MM.1S (cell line): ENCODE measurements at regions not wholly inside any gene's neighbourhood (a gene's known extent, or its start where the extent isn't known, plus 50 kb on each side); places are given as distances from the start of the nearest gene placed in this dataset.

Experiments used
- DNase-seq: peaks from one replicate; pipeline ENCODE4 v3.0.0-alpha.2; 2015
- H2AFZ ChIP-seq: fragments of 300-600 bp; sonication (generic); 2 replicates; pipeline ENCODE4 v1.6.0; 2016; ENCODE audit warnings: antibody characterized with exemption, low read length
- H3F3A ChIP-seq: fragments of 300-600 bp; sonication (generic); 2 replicates; pipeline ENCODE4 v1.6.1; 2016; ENCODE audit warnings: mild to moderate bottlenecking, antibody characterized with exemption, low read length, moderate library complexity, mixed read lengths; ENCODE audit not compliant: insufficient read depth
- H3K27ac ChIP-seq: fragments of 300-600 bp; sonication (generic); 2 replicates; pipeline ENCODE4 v1.5.1; 2016; ENCODE audit warnings: mild to moderate bottlenecking, low read length
- H3K27me3 ChIP-seq: fragments of 300-600 bp; sonication (generic); replicated peaks from 2 replicates; pipeline ENCODE4 v1.6.0; 2016; ENCODE audit warnings: low read length; ENCODE audit not compliant: insufficient read depth
- H3K36me3 ChIP-seq: fragments of 300-600 bp; sonication (generic); replicated peaks from 2 replicates; pipeline ENCODE4 v1.6.1; 2016; ENCODE audit warnings: mild to moderate bottlenecking, low read length, mixed read lengths; ENCODE audit not compliant: insufficient read depth
- H3K4me1 ChIP-seq: fragments of 300-600 bp; sonication (generic); 2 replicates; pipeline ENCODE4 v1.6.1; 2016; ENCODE audit warnings: low read length, mixed read lengths
- H3K4me2 ChIP-seq: fragments of 300-600 bp; sonication (generic); 2 replicates; pipeline ENCODE4 v1.6.0; 2016; ENCODE audit warnings: low read depth, low read length
- H3K4me3 ChIP-seq: fragments of 300-600 bp; sonication (generic); 2 replicates; pipeline ENCODE4 v1.5.1; 2016; ENCODE audit warnings: low read length, mixed read lengths
- H3K79me2 ChIP-seq: fragments of 300-600 bp; sonication (generic); 2 replicates; pipeline ENCODE4 v1.6.1; 2016; ENCODE audit warnings: mixed run types, low read length, mixed read lengths
- H3K9ac ChIP-seq: fragments of 300-600 bp; sonication (generic); 2 replicates; pipeline ENCODE4 v1.6.1; 2016; ENCODE audit warnings: low read length, mixed read lengths
- H3K9me2 ChIP-seq: fragments of 300-600 bp; sonication (generic); replicated peaks from 2 replicates; pipeline ENCODE4 v1.6.1; 2016; ENCODE audit warnings: mild to moderate bottlenecking, low read length, mixed read lengths; ENCODE audit not compliant: insufficient read depth
- H3K9me3 ChIP-seq: fragments of 300-600 bp; sonication (generic); replicated peaks from 2 replicates; pipeline ENCODE4 v1.6.1; 2016; ENCODE audit warnings: mild to moderate bottlenecking, low read length, mixed read lengths; ENCODE audit not compliant: insufficient read depth
- H4K20me1 ChIP-seq: fragments of 300-600 bp; sonication (generic); 2 replicates; pipeline ENCODE4 v1.6.1; 2016; ENCODE audit warnings: mild to moderate bottlenecking, low read length, moderate library complexity, mixed read lengths; ENCODE audit not compliant: insufficient read depth
- CTCF ChIP-seq: fragments of 300-600 bp; sonication (generic); IDR thresholded peaks from 2 replicates; pipeline ENCODE4 v1.5.1; 2016; ENCODE audit warnings: antibody characterized with exemption, low read length, mixed read lengths
- EZH2 ChIP-seq: fragments of 300-600 bp; sonication (generic); optimal IDR thresholded peaks from 2 replicates; pipeline ENCODE3; 2017; ENCODE audit warnings: low read depth, mild to moderate bottlenecking, antibody characterized with exemption, low read length, mixed read lengths
- EZH2phosphoT487 ChIP-seq: fragments of 300-600 bp; sonication (generic); IDR thresholded peaks from 2 replicates; pipeline ENCODE4 v1.6.1; 2018; ENCODE audit warnings: antibody characterized with exemption, low read length

GRCh38 chr11:116500026-116500946 lies 272.5 kb downstream of the BUD13 start:
- H3K79me2 ChIP-seq: no peaks in the 10 kb centered on the region
- no peaks in the 10 kb centered on the region for H3K36me3 ChIP-seq
- no peak overlapping the region for H3K9ac ChIP-seq
- no peak overlapping the region for H3K4me2 ChIP-seq
- H4K20me1 ChIP-seq: no peaks in the 10 kb centered on the region
- H2AFZ ChIP-seq: no peak overlapping the region
- no peak for DNase-seq
- no peaks in the 10 kb centered on the region for H3F3A ChIP-seq
- H3K27ac ChIP-seq: no peak overlapping the region
- no peaks in the 10 kb centered on the region for H3K9me3 ChIP-seq
- TF ChIP-seq EZH2 (no peak), EZH2phosphoT487 (no peak), CTCF (no peak)
- no peaks in the 10 kb centered on the region for H3K9me2 ChIP-seq
- no peaks in the 10 kb centered on the region; the same call in 1 of the 2 replicates for H3K27me3 ChIP-seq
- H3K4me1 ChIP-seq: no peaks in the 10 kb centered on the region
- no peak overlapping the region for H3K4me3 ChIP-seq

GRCh38 chr11:116499396-116500003 lies 273.3 kb downstream of the BUD13 start:
- Histone ChIP-seq H2AFZ (no peak overlapping the region), H3K9me2 (no peaks in the 10 kb centered on the region), H3K4me2 (no peak overlapping the region), H3K4me3 (no peak overlapping the region), H3K79me2 (no peaks in the 10 kb centered on the region), H3K27me3 (no peaks in the 10 kb centered on the region; the same call in 1 of the 2 replicates), H3K36me3 (no peaks in the 10 kb centered on the region), H4K20me1 (no peaks in the 10 kb centered on the region), H3K27ac (no peak overlapping the region), H3K4me1 (no peaks in the 10 kb centered on the region), H3K9me3 (no peaks in the 10 kb centered on the region), H3K9ac (no peak overlapping the region), H3F3A (no peaks in the 10 kb centered on the region)
- no peak for TF ChIP-seq EZH2
- TF ChIP-seq CTCF: peak; percentile 68
- TF ChIP-seq EZH2phosphoT487: no peak
- peak; percentile 77 for DNase-seq

GRCh38 chr11:116498161-116498560 lies 274.6 kb downstream of the BUD13 start:
- Histone ChIP-seq H3K4me3 (no peak overlapping the region), H3K27ac (no peak overlapping the region), H3K9ac (no peak overlapping the region), H3K27me3 (no peaks in the 10 kb centered on the region; the same call in 1 of the 2 replicates), H3K9me3 (no peaks in the 10 kb centered on the region), H3K4me1 (no peaks in the 10 kb centered on the region), H3K79me2 (no peaks in the 10 kb centered on the region), H2AFZ (no peak overlapping the region), H3K9me2 (no peaks in the 10 kb centered on the region), H3K4me2 (no peak overlapping the region), H3K36me3 (no peaks in the 10 kb centered on the region), H3F3A (no peaks in the 10 kb centered on the region), H4K20me1 (no peaks in the 10 kb centered on the region)
- DNase-seq: no peak
- TF ChIP-seq EZH2phosphoT487: no peak

DNA sequence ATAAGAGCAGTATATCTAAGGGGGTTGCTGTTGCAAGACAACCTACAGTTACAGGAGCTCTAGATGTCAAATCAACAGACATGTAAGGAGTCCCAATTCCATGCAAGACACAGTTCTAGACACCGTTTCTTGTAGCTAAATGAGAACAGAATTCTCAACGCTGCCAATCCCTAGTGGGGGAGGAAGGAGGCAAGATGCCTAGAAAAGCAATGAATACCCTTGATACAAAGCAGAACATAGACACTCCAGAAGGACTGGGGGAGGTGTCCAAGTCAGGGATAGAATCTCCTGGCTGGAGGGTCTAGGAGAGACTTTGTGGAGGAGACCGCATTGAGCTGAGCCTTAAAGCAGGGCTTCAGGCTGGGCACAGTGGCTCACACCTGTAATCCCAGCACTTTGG lies 280.2 kb downstream of the BUD13 start:
- H3K9me3 ChIP-seq: no peaks in the 10 kb centered on the region

More for the DNA sequence above, 280.2 kb downstream of the BUD13 start:
- no peaks in the 10 kb centered on the region for H3K79me2 ChIP-seq
- no peak overlapping the region for H3K27ac ChIP-seq
- H3K9me2 ChIP-seq: no peaks in the 10 kb centered on the region
- no peak for TF ChIP-seq EZH2phosphoT487
- TF ChIP-seq EZH2: no peak
- no peak for TF ChIP-seq CTCF
- no peaks in the 10 kb centered on the region for H3K4me1 ChIP-seq
- no peak overlapping the region for H3K4me2 ChIP-seq
- H4K20me1 ChIP-seq: no peaks in the 10 kb centered on the region
- no peaks in the 10 kb centered on the region for H3K36me3 ChIP-seq
- H2AFZ ChIP-seq: no peak overlapping the region
- H3K27me3 ChIP-seq: no peaks in the 10 kb centered on the region
- DNase-seq: no peak
- no peaks in the 10 kb centered on the region for H3F3A ChIP-seq
- no peak overlapping the region for H3K4me3 ChIP-seq
- no peak overlapping the region for H3K9ac ChIP-seq
